Testis (tissue), 2 donors: ENCODE measurements at regions not wholly inside any gene's neighbourhood (a gene's known extent, or its start where the extent isn't known, plus 50 kb on each side); places are given as distances from the start of the nearest gene placed in this dataset.

ENCODE experiments used
- CTCF ChIP-seq, 3 experiments: fragments of 450-650 bp in 2 of 3; fragments of 200-600 bp in 1 of 3; sonication (generic) in 1 of 3; IDR thresholded peaks; one replicate each; pipeline ENCODE4 v1.5.1; 2016 to 2019; ENCODE audit warnings: antibody characterized with exemption in 3 of 3, mild to moderate bottlenecking in 2 of 3, moderate library complexity in 1 of 3
- POLR2A ChIP-seq: fragments of 450-650 bp; IDR thresholded peaks from one replicate; pipeline ENCODE4 v1.6.1; 2017; ENCODE audit warnings: antibody characterized with exemption, mild to moderate bottlenecking, moderate library complexity

GRCh38 chr5:100723229-100723628 is 179.9 kb downstream of the ST8SIA4 start:
- TF ChIP-seq CTCF (IDR thresholded peaks at IDR 0.05) (no peak), POLR2A (no peak)
